GM18505 (cell line): ENCODE measurements at regions not wholly inside any gene's neighbourhood (a gene's known extent, or its start where the extent isn't known, plus 50 kb on each side); places are given as distances from the start of the nearest gene placed in this dataset.

Experiments
- ATAC-seq: cut with Tn5 transposase; IDR thresholded peaks from one replicate; pipeline ENCODE4 v1.9.1; 2021; ENCODE audit not compliant: unreplicated experiment
- POLR2A ChIP-seq: IDR thresholded peaks from 4 replicates; pipeline ENCODE4 v1.6.1; 2011; ENCODE audit warnings: borderline replicate concordance; ENCODE audit not compliant: insufficient read depth, insufficient read length; ENCODE audit errors: extremely low read depth

DNA sequence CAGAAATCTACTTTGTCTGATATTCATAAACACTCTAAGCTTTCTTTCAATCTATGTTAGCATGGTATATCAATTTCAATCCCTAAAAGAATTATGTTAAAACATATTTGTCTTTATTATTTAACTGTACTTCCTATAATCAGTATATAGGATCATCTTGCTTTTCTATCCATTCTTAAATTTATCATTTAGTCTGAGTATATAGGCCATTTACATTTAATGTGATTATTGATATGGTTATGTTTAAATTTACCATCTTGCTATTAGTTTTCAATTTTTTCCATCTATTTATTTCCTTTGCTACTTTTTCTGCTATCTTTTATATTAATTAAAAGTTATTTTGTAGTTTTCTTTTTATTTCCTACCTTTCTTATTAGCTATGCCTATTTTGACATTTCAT, 174.8 kb upstream of the MBNL1 start:
- no peak for ATAC-seq
- no peak for TF ChIP-seq POLR2A

DNA sequence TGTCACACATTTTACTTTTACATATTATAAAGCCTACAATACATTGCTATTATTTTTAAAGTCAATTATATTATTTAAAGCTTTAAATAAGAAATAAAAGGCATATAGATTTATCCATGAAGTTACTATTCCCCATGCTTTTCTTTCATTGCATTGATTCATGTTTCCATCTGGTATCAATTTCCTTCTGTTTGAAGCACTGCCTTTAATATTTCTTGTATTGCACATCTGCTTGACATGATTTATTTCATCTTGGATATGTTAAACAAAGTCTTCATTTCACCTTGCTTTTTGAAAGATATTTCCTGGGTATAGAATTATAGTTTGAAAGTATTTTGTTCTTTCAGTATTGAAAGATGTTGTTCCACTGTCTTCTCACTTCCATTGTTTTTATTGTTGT, 174.3 kb upstream of the MBNL1 start:
- ATAC-seq = no peak
- TF ChIP-seq POLR2A = no peak

DNA sequence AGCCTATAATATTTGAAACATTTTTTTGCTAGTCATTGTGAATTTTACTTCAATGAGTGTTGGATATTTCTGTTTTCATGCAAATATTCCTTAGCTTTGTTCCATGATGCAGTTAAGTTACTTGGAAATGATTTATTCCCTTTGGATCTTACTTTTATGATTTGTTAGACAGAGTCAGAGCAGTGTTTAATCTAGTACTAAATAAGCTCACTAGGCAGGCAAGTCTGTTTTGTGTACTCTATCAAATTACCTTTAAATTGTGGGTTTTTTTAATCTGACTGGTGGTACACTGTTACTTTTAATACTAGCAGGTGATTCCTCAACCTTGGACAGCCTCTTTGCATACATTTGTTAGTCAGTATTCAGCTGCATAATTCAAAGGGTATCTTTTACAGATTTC, 173.3 kb upstream of the MBNL1 start:
- no peak for ATAC-seq
- no peak for TF ChIP-seq POLR2A

DNA sequence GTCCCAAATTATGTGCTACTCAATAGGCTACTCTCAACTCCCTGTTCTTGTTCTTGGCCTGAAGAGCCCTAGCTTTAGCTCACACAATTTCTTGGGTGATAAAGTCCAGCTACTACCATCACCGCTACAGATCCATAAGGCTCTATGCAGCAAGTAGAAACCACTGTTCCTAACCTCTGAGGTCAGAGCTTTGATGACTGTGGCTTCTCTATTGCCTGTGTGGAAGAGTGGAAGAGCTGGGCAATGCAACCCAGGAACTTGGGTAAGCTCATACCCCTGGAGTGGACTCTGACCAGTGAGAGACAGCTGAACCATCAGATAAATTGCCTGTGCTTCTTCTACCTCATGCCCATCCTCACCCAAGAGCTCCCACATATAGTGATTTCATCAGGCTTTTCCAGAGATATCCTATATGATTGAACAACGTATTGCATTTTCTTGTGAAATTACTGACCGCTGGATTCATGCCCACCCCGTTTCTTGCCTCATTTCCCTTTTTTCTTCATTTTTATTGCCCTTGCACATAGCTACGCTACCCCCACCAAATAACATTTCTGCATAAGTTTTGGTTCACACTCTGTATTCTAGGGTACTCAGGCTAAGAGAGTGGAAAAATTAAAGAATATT, 172.3 kb upstream of the MBNL1 start:
- no peak for TF ChIP-seq POLR2A
- no peak for ATAC-seq

- no peak for ATAC-seq
- no peak for TF ChIP-seq POLR2A
These were observed 171.6 kb upstream of the MBNL1 start for GRCh38 chr3:152097120-152097519.

- TF ChIP-seq POLR2A = no peak
- ATAC-seq = no peak
These were observed 171.0 kb upstream of the MBNL1 start for GRCh38 chr3:152097770-152098169.

- peak; percentile 98 for ATAC-seq
- TF ChIP-seq POLR2A = no peak
These were observed 168.1 kb upstream of the MBNL1 start for GRCh38 chr3:152100491-152101132.

GRCh38 chr3:152102410-152102809, 166.3 kb upstream of the MBNL1 start:
- ATAC-seq = no peak
- no peak for TF ChIP-seq POLR2A

DNA sequence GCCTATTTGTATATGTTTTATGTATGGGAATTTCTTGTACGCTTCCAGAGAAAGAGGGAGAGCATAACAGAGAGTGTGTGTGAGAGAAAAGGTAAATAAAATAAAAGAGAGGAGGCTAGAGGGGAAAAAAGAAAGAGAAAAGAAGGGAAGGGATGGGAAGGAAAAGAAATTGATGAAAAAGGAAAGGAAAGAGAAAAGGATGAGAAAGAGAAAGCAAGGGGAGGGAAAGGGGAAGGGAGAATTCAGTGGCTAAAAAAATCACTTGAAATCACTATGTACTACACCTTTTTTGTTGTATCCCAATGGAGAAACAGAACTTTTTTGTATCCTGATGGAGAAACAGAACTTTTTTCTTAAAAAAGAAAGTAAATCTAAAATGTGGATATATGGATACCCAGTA, 165.5 kb upstream of the MBNL1 start:
- TF ChIP-seq POLR2A = no peak
- no peak for ATAC-seq

DNA sequence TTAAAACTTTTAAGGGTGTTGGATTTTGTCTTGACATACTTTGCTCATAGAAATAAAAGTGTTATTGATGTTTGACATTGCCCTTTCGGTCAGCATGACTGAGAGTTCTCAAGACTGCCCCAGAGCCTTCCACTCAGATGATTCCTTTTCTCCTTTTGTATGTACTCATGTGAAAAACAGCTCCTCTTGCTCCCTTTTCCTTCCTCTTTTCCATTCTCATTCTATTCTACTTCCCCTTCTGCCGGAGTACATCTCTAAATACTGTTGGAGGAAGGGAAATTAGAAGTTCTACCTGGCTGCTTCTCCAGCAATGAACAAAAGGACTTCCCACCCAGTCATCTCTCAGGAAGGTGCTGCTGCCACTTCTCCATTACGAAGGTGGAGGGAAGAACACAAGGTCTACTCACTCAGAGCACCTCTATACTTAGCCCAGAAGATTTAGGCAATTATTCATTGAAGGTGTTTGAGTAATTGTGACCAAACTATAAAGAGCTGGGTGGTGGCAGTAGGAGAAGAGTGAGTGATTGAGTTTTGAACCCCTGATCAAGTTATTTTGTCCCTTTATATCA, 163.8 kb upstream of the MBNL1 start:
- TF ChIP-seq POLR2A = no peak
- no peak for ATAC-seq

- no peak for ATAC-seq
- no peak for TF ChIP-seq POLR2A
These were observed 163.3 kb upstream of the MBNL1 start for GRCh38 chr3:152105446-152105845.

DNA sequence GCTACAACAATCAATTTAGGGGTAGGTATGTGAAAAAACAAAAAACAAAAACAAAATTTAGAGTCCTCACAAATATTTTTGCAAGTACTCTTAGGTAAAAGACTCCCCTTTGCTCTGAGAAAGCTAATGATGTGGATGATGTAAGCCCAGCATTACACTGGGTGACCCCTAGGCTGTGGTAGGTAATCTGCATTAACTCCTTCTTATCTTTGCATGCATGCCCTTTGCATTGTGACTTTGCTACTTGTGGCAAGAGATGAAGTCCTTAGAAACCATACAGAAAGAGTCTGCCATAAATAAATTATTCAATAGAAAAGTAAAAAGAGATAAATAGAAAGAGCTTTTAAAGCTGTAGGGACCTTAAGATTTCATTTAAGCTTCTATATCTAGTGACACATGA, 159.7 kb upstream of the MBNL1 start:
- no peak for ATAC-seq
- no peak for TF ChIP-seq POLR2A

- no peak for TF ChIP-seq POLR2A
- no peak for ATAC-seq
These were observed 155.3 kb upstream of the MBNL1 start for GRCh38 chr3:152113413-152113812.

DNA sequence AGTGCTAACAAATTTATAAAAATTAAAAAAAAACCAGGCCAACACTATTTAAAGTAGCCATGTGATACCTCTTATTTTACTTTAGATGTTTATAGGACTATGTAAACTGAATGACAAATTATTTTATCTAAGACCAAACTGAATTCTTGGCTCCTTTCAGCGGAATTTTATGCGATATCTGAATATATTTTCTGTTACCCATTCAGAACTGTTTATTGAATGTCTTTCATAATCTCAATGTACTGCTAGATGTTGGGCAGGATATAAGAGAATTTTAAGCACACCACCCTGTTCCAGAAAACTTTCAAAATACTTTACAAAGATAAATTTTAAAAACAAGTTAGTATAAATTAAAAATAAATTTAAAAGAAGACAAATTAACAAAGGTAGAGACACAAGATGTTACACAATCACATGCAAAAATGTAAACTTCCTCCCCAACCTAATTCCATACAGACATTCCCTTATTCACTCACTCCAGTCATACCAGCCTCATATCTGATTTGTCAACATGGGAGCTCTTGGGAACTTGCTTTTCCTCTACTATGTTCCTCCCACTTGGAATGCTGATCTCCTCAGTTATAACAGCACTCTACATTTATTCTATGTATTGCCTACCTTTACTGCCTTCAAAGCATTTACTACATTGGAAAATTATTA, 154.6 kb upstream of the MBNL1 start:
- TF ChIP-seq POLR2A = no peak
- no peak for ATAC-seq
